H1 (cell line): ENCODE measurements at regions not wholly inside any gene's neighbourhood (a gene's known extent, or its start where the extent isn't known, plus 50 kb on each side); places are given as distances from the start of the nearest gene placed in this dataset.
"Not testable (repeated sequence)": the region's sequence is repeated elsewhere in the genome, so short reads cannot be mapped to it uniquely, and the experiment has no call there.

Experiments
- CTCF ChIA-PET: fragments of 300-600 bp; sonication (Branson Sonifier 250); formaldehyde crosslinking; loops from one replicate; lab custom pipeline; 2021; ENCODE audit not compliant: partially characterized antibody; lab: Charles Lee
- POLR2A ChIA-PET: fragments of 300-600 bp; sonication (Branson Sonifier 250); formaldehyde crosslinking; loops from one replicate; lab custom pipeline; 2021; ENCODE audit warnings: inconsistent platforms; ENCODE audit not compliant: partially characterized antibody; lab: Charles Lee
- DNase-seq, 2 experiments: peaks; one replicate each; pipeline versions ENCODE4 v3.0.0 to v3.0.0-alpha.2; 2010 to 2022; ENCODE audit warnings: low spot score in 2 of 2, low read depth in 1 of 2, mixed read lengths in 1 of 2
- FAIRE-seq: peaks from 2 replicates; lab custom pipeline; 2011; peaks lifted over from hg19 to GRCh38; lab: Jason Lieb, UNC
- H2AFZ ChIP-seq: 2 replicates; pipeline ENCODE4 v1.8.1; 2012; ENCODE audit warnings: low read length, inconsistent platforms
- H2AK5ac ChIP-seq: 2 replicates; pipeline ENCODE4 v1.6.1; 2013; ENCODE audit warnings: low read depth, low read length
- H2BK120ac ChIP-seq: replicated peaks from 2 replicates; pipeline ENCODE3; 2013; ENCODE audit warnings: low read depth, low read length, inconsistent platforms
- H2BK12ac ChIP-seq: 2 replicates; pipeline ENCODE4 v1.6.1; 2013; ENCODE audit warnings: low read depth, low read length
- H2BK15ac ChIP-seq: 2 replicates; pipeline ENCODE4 v1.6.1; 2013; ENCODE audit warnings: low read length
- H2BK20ac ChIP-seq: 2 replicates; pipeline ENCODE4 v1.6.1; 2013; ENCODE audit warnings: low read length
- H2BK5ac ChIP-seq: 2 replicates; pipeline ENCODE4 v1.6.1; 2013; ENCODE audit warnings: low read depth, low read length
- H3K14ac ChIP-seq: 2 replicates; pipeline ENCODE4 v1.6.1; 2013; ENCODE audit warnings: inconsistent platforms; ENCODE audit not compliant: insufficient read length
- H3K18ac ChIP-seq: 2 replicates; pipeline ENCODE4 v1.6.1; 2013; ENCODE audit warnings: low read length; ENCODE audit errors: extremely low read depth
- H3K23ac ChIP-seq: 2 replicates; pipeline ENCODE4 v1.6.1; 2013; ENCODE audit warnings: inconsistent platforms; ENCODE audit not compliant: insufficient read length
- H3K23me2 ChIP-seq: 2 replicates; pipeline ENCODE4 v1.6.1; 2013; ENCODE audit warnings: low read depth, low read length
- H3K27ac ChIP-seq: 2 replicates; pipeline ENCODE4 v1.6.1; 2011; ENCODE audit warnings: low read depth, low read length, inconsistent platforms
- H3K27me3 ChIP-seq, 4 experiments: replicated peaks in 1 of 4; 1 replicate in 1 of 4; 2 replicates in 3 of 4; pipeline versions ENCODE4 v1.6.1 to v1.8.1; 2011 to 2013; ENCODE audit warnings: low read length in 3 of 4, mild to moderate bottlenecking in 3 of 4, inconsistent platforms in 2 of 4, mixed read lengths in 2 of 4, moderate library complexity in 1 of 4; ENCODE audit not compliant: control insufficient read depth in 3 of 4, insufficient read depth in 3 of 4; ENCODE audit errors: extremely low read depth in 1 of 4
- H3K36me3 ChIP-seq, 4 experiments: 2 replicates each; pipeline versions ENCODE4 v1.6.1 to v1.8.1; 2011 to 2013; ENCODE audit warnings: mild to moderate bottlenecking in 4 of 4, low read length in 3 of 4, moderate library complexity in 2 of 4, control low read depth in 1 of 4, inconsistent platforms in 1 of 4; ENCODE audit not compliant: insufficient read depth in 4 of 4, control insufficient read depth in 2 of 4
- H3K4ac ChIP-seq: replicated peaks from 2 replicates; pipeline ENCODE3; 2013; ENCODE audit warnings: low read length, low read depth, mixed read lengths, inconsistent platforms; ENCODE audit not compliant: insufficient read length
- H3K4me1 ChIP-seq, 4 experiments: replicated peaks in 1 of 4; 1 replicate in 1 of 4; 2 replicates in 3 of 4; pipeline versions ENCODE4 v1.6.1 to v1.8.1; 2011 to 2013; ENCODE audit warnings: low read length in 3 of 4, inconsistent platforms in 2 of 4, mixed read lengths in 1 of 4; ENCODE audit not compliant: insufficient read depth in 4 of 4, control insufficient read depth in 3 of 4
- H3K4me2 ChIP-seq, 2 experiments: 2 replicates each; pipeline versions ENCODE4 v1.6.1 to v1.8.1; 2011 to 2013; ENCODE audit warnings: low read depth in 2 of 2, low read length in 2 of 2, control low read depth in 1 of 2, inconsistent platforms in 1 of 2, mild to moderate bottlenecking in 1 of 2; ENCODE audit not compliant: insufficient read depth in 1 of 2
- H3K4me3 ChIP-seq, 4 experiments: fragments of 200-600, 300-600 bp in 1 of 4; sonication (generic), shearing (Covaris generic), sonication (Bioruptor Twin) in 1 of 4; 2 replicates each; pipeline versions ENCODE4 v1.5.1 to v1.8.1; 2011 to 2016; ENCODE audit warnings: low read length in 4 of 4, low read depth in 3 of 4, control low read depth in 2 of 4, inconsistent platforms in 2 of 4, mild to moderate bottlenecking in 2 of 4, mixed read lengths in 1 of 4, moderate library complexity in 1 of 4; ENCODE audit not compliant: insufficient read depth in 2 of 4; ENCODE audit errors: extremely low read depth in 1 of 4
- H3K56ac ChIP-seq: replicated peaks from 2 replicates; pipeline ENCODE3; 2013; ENCODE audit warnings: low read depth, mild to moderate bottlenecking, mixed read lengths, low read length, inconsistent platforms; ENCODE audit not compliant: insufficient read length
- H3K79me1 ChIP-seq: 2 replicates; pipeline ENCODE4 v1.6.1; 2013; ENCODE audit warnings: low read depth, low read length, control low read depth
- H3K79me2 ChIP-seq, 2 experiments: 2 replicates each; pipeline versions ENCODE4 v1.6.1 to v1.8.1; 2012 to 2013; ENCODE audit warnings: low read length in 2 of 2, mild to moderate bottlenecking in 2 of 2, inconsistent platforms in 1 of 2; ENCODE audit not compliant: insufficient read depth in 2 of 2, control insufficient read depth in 1 of 2
- H3K9ac ChIP-seq, 4 experiments: replicated peaks in 1 of 4; 1 replicate in 1 of 4; 2 replicates in 3 of 4; pipeline versions ENCODE4 v1.6.1 to v1.8.1; 2011 to 2013; ENCODE audit warnings: low read depth in 3 of 4, low read length in 3 of 4, control low read depth in 2 of 4, mild to moderate bottlenecking in 2 of 4, moderate library complexity in 2 of 4, inconsistent platforms in 1 of 4; ENCODE audit errors: extremely low read depth in 1 of 4
- H3K9me3 ChIP-seq, 2 experiments: 2 replicates each; pipeline versions ENCODE4 v1.6.1 to v1.8.1; 2012 to 2013; ENCODE audit warnings: mild to moderate bottlenecking in 2 of 2, moderate library complexity in 2 of 2, control low read depth in 1 of 2, inconsistent platforms in 1 of 2, low read depth in 1 of 2, low read length in 1 of 2, mixed read lengths in 1 of 2; ENCODE audit not compliant: insufficient read depth in 2 of 2
- H4K20me1 ChIP-seq, 2 experiments: replicated peaks in 1 of 2; 2 replicates each; pipeline versions ENCODE3 to v1.8.1; 2011 to 2013; ENCODE audit warnings: inconsistent platforms in 2 of 2, low read length in 2 of 2, mild to moderate bottlenecking in 1 of 2; ENCODE audit not compliant: insufficient read depth in 2 of 2, control insufficient read depth in 1 of 2
- H4K5ac ChIP-seq: 2 replicates; pipeline ENCODE4 v1.6.1; 2013; ENCODE audit warnings: low read length, low read depth, mixed read lengths, inconsistent platforms; ENCODE audit not compliant: insufficient read length
- H4K8ac ChIP-seq: 2 replicates; pipeline ENCODE4 v1.8.0; 2013; ENCODE audit warnings: mild to moderate bottlenecking, moderate library complexity, low read length, inconsistent platforms; ENCODE audit not compliant: insufficient read depth; ENCODE audit errors: extremely low read depth
- H4K91ac ChIP-seq: replicated peaks from 2 replicates; pipeline ENCODE3; 2013; ENCODE audit warnings: low read length, mixed read lengths, inconsistent platforms; ENCODE audit not compliant: insufficient read length
- SAP30 ChIP-seq: fragments of 300-600 bp; sonication (generic); IDR thresholded peaks from 2 replicates; pipeline ENCODE4 v1.7.1; 2012; ENCODE audit warnings: low read length, moderate library complexity, mild to moderate bottlenecking, inconsistent platforms; ENCODE audit not compliant: insufficient read depth, insufficient replicate concordance
- WGBS, 2 experiments: shearing (Covaris generic) in 1 of 2; methylation state at CpG; one replicate each; pipeline versions ENCODE4 v1.1.6 to v1.1.7; 2013 to 2015; ENCODE audit warnings: low lambda C conversion rate in 2 of 2, mixed read lengths in 2 of 2, inconsistent platforms in 1 of 2, low coverage in 1 of 2, missing lambda C conversion rate in 1 of 2; ENCODE audit not compliant: insufficient replicate concordance in 2 of 2, insufficient coverage in 1 of 2, insufficient read length in 1 of 2; ENCODE audit errors: extremely low coverage in 1 of 2, missing lambda C conversion rate in 1 of 2; 5-methylcytosine and 5-hydroxymethylcytosine counted together

DNA sequence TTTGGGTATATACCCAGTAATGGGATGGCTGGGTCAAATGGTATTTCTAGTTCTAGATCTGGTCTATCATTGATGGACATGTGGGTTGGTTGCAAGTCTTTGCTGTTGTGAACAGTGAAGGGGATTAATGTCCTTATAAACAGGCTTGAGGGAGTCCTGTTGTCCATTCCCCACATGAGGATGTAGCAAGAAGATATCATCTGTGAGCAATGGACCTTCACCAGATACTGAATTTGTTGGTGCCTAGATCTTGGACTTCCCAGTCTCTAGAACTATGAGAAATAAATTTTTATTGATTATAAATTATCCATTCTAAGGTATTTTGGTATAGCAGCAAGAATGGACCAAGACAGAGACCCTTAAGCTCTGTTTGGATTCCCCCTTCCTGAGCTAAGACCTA, 72.2 kb upstream of the RELN start (continued):
- TF ChIP-seq SAP30 = no peak

DNA sequence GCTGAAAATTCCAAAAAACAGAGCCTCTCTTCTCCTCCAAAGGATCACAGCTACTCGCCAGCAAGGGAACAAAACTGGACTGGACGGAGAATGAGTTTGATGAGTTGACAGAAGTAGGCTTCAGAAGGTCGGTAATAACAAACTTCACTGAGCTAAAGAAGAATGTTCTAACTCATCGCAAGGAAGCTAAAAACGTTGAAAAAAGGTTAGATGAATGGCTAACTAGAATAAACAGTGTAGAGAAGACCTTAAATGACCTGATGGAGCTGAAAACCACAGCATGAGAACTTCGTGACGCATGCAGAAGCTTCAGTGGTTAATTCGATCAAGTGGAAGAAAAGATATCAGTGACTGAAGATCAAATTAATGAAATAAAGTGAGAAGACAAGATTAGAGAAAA, 70.4 kb upstream of the RELN start:
- H3K23ac ChIP-seq, H3K23me2 ChIP-seq, H4K8ac ChIP-seq, FAIRE-seq, H4K20me1 ChIP-seq, H3K14ac ChIP-seq, H2BK5ac ChIP-seq, H3K79me1 ChIP-seq, H3K18ac ChIP-seq, H3K56ac ChIP-seq, H3K4me2 ChIP-seq, H2AK5ac ChIP-seq, H4K91ac ChIP-seq, H3K4me1 ChIP-seq, H2BK20ac ChIP-seq, H3K9me3 ChIP-seq, H3K4ac ChIP-seq, H3K36me3 ChIP-seq, H3K4me3 ChIP-seq, H3K9ac ChIP-seq, H4K5ac ChIP-seq, H3K79me2 ChIP-seq, DNase-seq, H3K27me3 ChIP-seq, H2BK12ac ChIP-seq, POLR2A ChIA-PET, H2BK15ac ChIP-seq, H2BK120ac ChIP-seq, H3K27ac ChIP-seq, H2AFZ ChIP-seq: not testable (repeated sequence)
- CTCF ChIA-PET = interaction anchor here (0.7 to 1.6 kb wide), 4 partner anchors 13 to 36 kb away, joined by 3 to 4 read pairs (median 3); no protein-coding TSS in a partner anchor
- 92% methylated on average over 8 of the region's 8 CpGs; no CpG with 5 or more reads in 1 of the 2 experiments for WGBS, 2 experiments
